Hepatocyte (in vitro differentiated cells): ENCODE measurements at regions not wholly inside any gene's neighbourhood (a gene's known extent, or its start where the extent isn't known, plus 50 kb on each side); places are given as distances from the start of the nearest gene placed in this dataset.

Experiments used
- DNase-seq: peaks from one replicate; pipeline ENCODE4 v3.0.0-alpha.2; 2016; ENCODE audit warnings: low spot score
- H2AFZ ChIP-seq: fragments of 200-600 bp; sonication (generic); 2 replicates; pipeline ENCODE4 v1.6.0; 2016; ENCODE audit warnings: antibody characterized with exemption, mild to moderate bottlenecking
- H3K27ac ChIP-seq: fragments of 200-600 bp; sonication (generic); 2 replicates; pipeline ENCODE4 v1.5.1; 2016; ENCODE audit warnings: mild to moderate bottlenecking
- H3K27me3 ChIP-seq: fragments of 200-600 bp; sonication (generic); 2 replicates; pipeline ENCODE4 v1.6.1; 2016
- H3K36me3 ChIP-seq: fragments of 200-600 bp; sonication (generic); replicated peaks from 2 replicates; pipeline ENCODE4 v1.5.1; 2016; ENCODE audit warnings: low read depth; ENCODE audit not compliant: insufficient read depth
- H3K4me1 ChIP-seq: fragments of 200-600 bp; sonication (generic); 2 replicates; pipeline ENCODE4 v1.5.1; 2016; ENCODE audit warnings: mild to moderate bottlenecking, moderate library complexity; ENCODE audit not compliant: insufficient read depth
- H3K4me2 ChIP-seq: fragments of 200-600 bp; sonication (generic); 2 replicates; pipeline ENCODE4 v1.6.0; 2016
- H3K4me3 ChIP-seq: fragments of 200-600 bp; sonication (generic); 2 replicates; pipeline ENCODE4 v1.5.1; 2016; ENCODE audit warnings: mild to moderate bottlenecking
- H3K79me2 ChIP-seq: fragments of 200-600 bp; sonication (generic); 2 replicates; pipeline ENCODE4 v1.6.0; 2017; ENCODE audit warnings: mild to moderate bottlenecking
- H3K9me2 ChIP-seq: fragments of 200-600 bp; sonication (generic); replicated peaks from 2 replicates; pipeline ENCODE4 v1.6.0; 2017; ENCODE audit warnings: mild to moderate bottlenecking; ENCODE audit not compliant: insufficient read depth
- H3K9me3 ChIP-seq: fragments of 200-600 bp; sonication (generic); 2 replicates; pipeline ENCODE4 v1.5.1; 2016; ENCODE audit warnings: low read depth, mild to moderate bottlenecking
- H4K20me1 ChIP-seq: fragments of 200-600 bp; sonication (generic); 2 replicates; pipeline ENCODE4 v1.6.0; 2016; ENCODE audit warnings: mild to moderate bottlenecking; ENCODE audit not compliant: insufficient read depth, poor library complexity, severe bottlenecking
- EZH2 ChIP-seq: fragments of 200-600 bp; sonication (generic); IDR thresholded peaks from 2 replicates; pipeline ENCODE4 v1.6.1; 2016; ENCODE audit warnings: antibody characterized with exemption, mild to moderate bottlenecking, borderline replicate concordance
- EZH2phosphoT487 ChIP-seq: fragments of 200-600 bp; sonication (generic); IDR thresholded peaks from one replicate; pipeline ENCODE4 v1.6.1; 2018; ENCODE audit warnings: antibody characterized with exemption, mild to moderate bottlenecking, low read depth, moderate library complexity; ENCODE audit not compliant: unreplicated experiment, severe bottlenecking
- WGBS: methylation state at CpG from one replicate; pipeline ENCODE4 v1.1.6; 2016; ENCODE audit warnings: low lambda C conversion rate; ENCODE audit errors: missing lambda C conversion rate; 5-methylcytosine and 5-hydroxymethylcytosine counted together
- TF ChIP-seq, protein P1 (sequence below): fragments of 200-600 bp; sonication (generic); IDR thresholded peaks from 2 replicates; pipeline ENCODE4 v1.5.1; 2016; ENCODE audit warnings: antibody characterized with exemption, mild to moderate bottlenecking; ENCODE audit not compliant: poor library complexity

DNA sequence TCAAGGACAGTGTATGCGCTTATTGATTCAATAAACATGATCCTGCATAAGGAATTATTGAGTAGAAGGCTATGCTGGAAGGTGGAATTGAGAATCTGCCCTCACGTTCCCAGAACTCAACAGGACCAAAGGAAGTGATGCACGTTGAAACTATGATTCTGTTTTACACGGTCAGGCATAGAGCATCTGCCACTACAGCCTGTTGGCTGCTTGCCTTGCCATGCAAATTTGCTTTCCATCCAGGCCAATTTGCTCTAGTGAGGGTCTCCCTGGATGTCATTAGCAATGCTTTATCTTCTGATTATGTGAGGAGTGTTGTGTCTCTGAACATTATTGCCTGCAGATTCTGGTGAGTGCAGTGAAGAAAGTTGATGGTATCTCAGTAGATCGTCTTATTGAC lies 132.9 kb downstream of the ADRA2A start:
- no peaks in the 10 kb centered on the region for H4K20me1 ChIP-seq
- no peaks in the 10 kb centered on the region for H3K79me2 ChIP-seq
- no peaks in the 10 kb centered on the region for H3K36me3 ChIP-seq
- H3K9me2 ChIP-seq: no peaks in the 10 kb centered on the region
- TF ChIP-seq EZH2phosphoT487 (no peak), EZH2 (no peak)
- TF ChIP-seq, protein P1, sequence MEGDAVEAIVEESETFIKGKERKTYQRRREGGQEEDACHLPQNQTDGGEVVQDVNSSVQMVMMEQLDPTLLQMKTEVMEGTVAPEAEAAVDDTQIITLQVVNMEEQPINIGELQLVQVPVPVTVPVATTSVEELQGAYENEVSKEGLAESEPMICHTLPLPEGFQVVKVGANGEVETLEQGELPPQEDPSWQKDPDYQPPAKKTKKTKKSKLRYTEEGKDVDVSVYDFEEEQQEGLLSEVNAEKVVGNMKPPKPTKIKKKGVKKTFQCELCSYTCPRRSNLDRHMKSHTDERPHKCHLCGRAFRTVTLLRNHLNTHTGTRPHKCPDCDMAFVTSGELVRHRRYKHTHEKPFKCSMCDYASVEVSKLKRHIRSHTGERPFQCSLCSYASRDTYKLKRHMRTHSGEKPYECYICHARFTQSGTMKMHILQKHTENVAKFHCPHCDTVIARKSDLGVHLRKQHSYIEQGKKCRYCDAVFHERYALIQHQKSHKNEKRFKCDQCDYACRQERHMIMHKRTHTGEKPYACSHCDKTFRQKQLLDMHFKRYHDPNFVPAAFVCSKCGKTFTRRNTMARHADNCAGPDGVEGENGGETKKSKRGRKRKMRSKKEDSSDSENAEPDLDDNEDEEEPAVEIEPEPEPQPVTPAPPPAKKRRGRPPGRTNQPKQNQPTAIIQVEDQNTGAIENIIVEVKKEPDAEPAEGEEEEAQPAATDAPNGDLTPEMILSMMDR: no peak
- no peak for DNase-seq
- H3K27ac ChIP-seq: no peak overlapping the region
- no peak overlapping the region for H2AFZ ChIP-seq
- H3K4me1 ChIP-seq: no peaks in the 10 kb centered on the region
- no peak overlapping the region for H3K4me3 ChIP-seq
- no peaks in the 10 kb centered on the region for H3K9me3 ChIP-seq
- H3K27me3 ChIP-seq: no peaks in the 10 kb centered on the region
- WGBS: 76% methylated on average over 5 of the region's 5 CpGs
- H3K4me2 ChIP-seq: no peak overlapping the region

DNA sequence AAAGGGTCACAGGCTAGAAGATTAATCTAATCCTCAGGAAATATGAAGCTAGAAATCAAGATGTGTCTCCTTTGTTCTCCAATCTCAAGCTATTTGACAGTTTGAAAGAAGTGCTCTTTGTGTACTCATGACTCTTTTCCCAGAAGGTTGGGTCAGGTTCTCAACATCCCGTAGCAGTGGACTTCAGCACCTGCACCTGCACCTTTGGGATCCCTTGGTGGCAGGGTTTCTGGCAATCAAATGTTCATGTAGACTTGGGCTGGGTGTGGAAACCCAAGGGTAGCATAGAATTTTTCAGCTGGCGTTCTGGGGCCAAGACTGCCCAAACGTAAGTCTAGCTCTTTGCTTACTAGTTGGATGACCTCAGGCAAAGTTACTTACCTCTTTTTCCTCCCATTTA lies 134.4 kb downstream of the ADRA2A start:
- H3K79me2 ChIP-seq: no peaks in the 10 kb centered on the region
- DNase-seq: no peak
- 67% methylated on average over 3 of the region's 3 CpGs for WGBS
- no peaks in the 10 kb centered on the region for H3K9me3 ChIP-seq
- TF ChIP-seq EZH2: no peak
- TF ChIP-seq, protein P1: no peak
- no peak for TF ChIP-seq EZH2phosphoT487
- no peak overlapping the region for H3K4me2 ChIP-seq
- H3K4me1 ChIP-seq: no peaks in the 10 kb centered on the region
- H3K36me3 ChIP-seq: no peaks in the 10 kb centered on the region
- no peak overlapping the region for H2AFZ ChIP-seq
- H4K20me1 ChIP-seq: no peaks in the 10 kb centered on the region
- no peaks in the 10 kb centered on the region for H3K27me3 ChIP-seq
- H3K27ac ChIP-seq: peak overlapping the region; percentile 13
- H3K9me2 ChIP-seq: no peaks in the 10 kb centered on the region
- no peak overlapping the region for H3K4me3 ChIP-seq

GRCh38 chr10:111211706-111212105 lies 134.9 kb downstream of the ADRA2A start:
- Histone ChIP-seq H2AFZ (no peak overlapping the region), H3K27ac (peak overlapping the region; percentile 13), H3K36me3 (no peaks in the 10 kb centered on the region), H3K4me1 (no peaks in the 10 kb centered on the region), H3K4me2 (no peak overlapping the region), H4K20me1 (no peaks in the 10 kb centered on the region), H3K79me2 (no peaks in the 10 kb centered on the region), H3K9me3 (no peaks in the 10 kb centered on the region), H3K9me2 (no peaks in the 10 kb centered on the region), H3K27me3 (no peaks in the 10 kb centered on the region), H3K4me3 (no peak overlapping the region)
- peak; percentile 17 for DNase-seq
- WGBS: 58% methylated on average over 3 of the region's 3 CpGs
- TF ChIP-seq EZH2: no peak
- TF ChIP-seq, protein P1: no peak
- TF ChIP-seq EZH2phosphoT487: no peak
